PC-9 (cell line): ENCODE measurements at regions not wholly inside any gene's neighbourhood (a gene's known extent, or its start where the extent isn't known, plus 50 kb on each side); places are given as distances from the start of the nearest gene placed in this dataset.

ENCODE experiments used
- BruUV-seq: library from RNA; stranded (reverse); fragments of 400-500 nt; replicated peaks from 2 replicates; lab custom pipeline; 2021; lab: Mats Ljungman, UMichigan
- CTCF ChIA-PET: fragments of 300-600 bp; sonication (Branson Sonifier 250); formaldehyde crosslinking; loops from one replicate; lab custom pipeline; 2022; ENCODE audit warnings: antibody characterized with exemption; lab: Charles Lee
- POLR2A ChIA-PET: fragments of 300-600 bp; sonication (Branson Sonifier 250); formaldehyde crosslinking; loops from one replicate; lab custom pipeline; 2022; ENCODE audit warnings: antibody characterized with exemption; ENCODE audit not compliant: unreplicated experiment; lab: Charles Lee
- DNase-seq, 2 experiments: peaks; one replicate each; pipeline versions ENCODE4 v3.0.0 to v3.0.0-alpha.2; 2015 to 2022; ENCODE audit warnings: mixed read lengths in 1 of 2
- H2AFZ ChIP-seq: fragments of 200-600 bp; sonication (generic); 2 replicates; pipeline ENCODE4 v1.8.1; 2017; ENCODE audit warnings: antibody characterized with exemption
- H3F3A ChIP-seq: fragments of 200-600 bp; sonication (generic); 2 replicates; pipeline ENCODE4 v1.8.1; 2017; ENCODE audit warnings: antibody characterized with exemption, mild to moderate bottlenecking, low read depth; ENCODE audit not compliant: insufficient read depth
- H3K27ac ChIP-seq: fragments of 200-600 bp; sonication (generic); 2 replicates; pipeline ENCODE4 v1.6.1; 2016; ENCODE audit warnings: mixed run types
- H3K27me3 ChIP-seq: fragments of 200-600 bp; sonication (generic); 2 replicates; pipeline ENCODE4 v1.6.1; 2016; ENCODE audit warnings: low read depth, mixed run types; ENCODE audit not compliant: insufficient read depth
- H3K36me3 ChIP-seq: fragments of 200-600 bp; sonication (generic); 2 replicates; pipeline ENCODE4 v1.6.1; 2016; ENCODE audit warnings: low read depth, mixed run types
- H3K4me1 ChIP-seq: fragments of 200-600 bp; sonication (generic); replicated peaks from 2 replicates; pipeline ENCODE4 v1.6.1; 2016; ENCODE audit warnings: mixed run types; ENCODE audit not compliant: insufficient read depth
- H3K4me2 ChIP-seq: fragments of 200-600 bp; sonication (generic); 2 replicates; pipeline ENCODE4 v1.6.1; 2017; ENCODE audit warnings: mixed run types
- H3K4me3 ChIP-seq: fragments of 200-600 bp; sonication (generic); 2 replicates; pipeline ENCODE4 v1.6.1; 2016; ENCODE audit warnings: mixed run types
- H3K79me2 ChIP-seq: fragments of 200-600 bp; sonication (generic); 2 replicates; pipeline ENCODE4 v1.6.1; 2017; ENCODE audit warnings: low read depth, mixed run types
- H3K9me2 ChIP-seq: fragments of 200-600 bp; sonication (generic); 2 replicates; pipeline ENCODE4 v1.8.1; 2017; ENCODE audit warnings: mild to moderate bottlenecking; ENCODE audit not compliant: insufficient read depth
- H3K9me3 ChIP-seq: fragments of 200-600 bp; sonication (generic); 2 replicates; pipeline ENCODE4 v1.8.1; 2016; ENCODE audit warnings: low read depth; ENCODE audit not compliant: insufficient read depth
- H4K20me1 ChIP-seq: fragments of 200-600 bp; sonication (generic); 2 replicates; pipeline ENCODE4 v1.8.1; 2017; ENCODE audit not compliant: insufficient read depth
- CTCF ChIP-seq: fragments of 200-600 bp; sonication (generic); conservative IDR thresholded peaks from 2 replicates; pipeline ENCODE4 v1.6.1; 2017; ENCODE audit warnings: mixed run types, antibody characterized with exemption, mild to moderate bottlenecking, moderate library complexity
- EZH2 ChIP-seq: fragments of 200-600 bp; sonication (generic); IDR thresholded peaks from 2 replicates; pipeline ENCODE4 v1.8.0; 2017; ENCODE audit warnings: antibody characterized with exemption, low read depth
- intact Hi-C: fragments of 100-400 bp; cut with micrococcal nuclease; formaldehyde crosslinking; loops from one replicate; pipeline ENCODE4 v1.10.0; 2022; ENCODE audit not compliant: unreplicated experiment

GRCh38 chr1:59027177-59027576 lies 243.3 kb upstream of the JUN start:
- H3K27me3 ChIP-seq: no peaks in the 10 kb centered on the region
- peaks cover 21% of the 10 kb centered on the region for H3F3A ChIP-seq
- no peaks in the 10 kb centered on the region for H4K20me1 ChIP-seq
- DNase-seq: no peak
- no peaks in the 10 kb centered on the region for H3K9me3 ChIP-seq
- no peak overlapping the region for H3K4me3 ChIP-seq
- TF ChIP-seq EZH2 (no peak), CTCF (no peak)
- H2AFZ ChIP-seq: no peak overlapping the region
- peaks cover 50% of the 10 kb centered on the region for H3K4me1 ChIP-seq
- H3K79me2 ChIP-seq: no peaks in the 10 kb centered on the region
- no peaks in the 10 kb centered on the region for H3K36me3 ChIP-seq
- H3K27ac ChIP-seq: no peak overlapping the region
- H3K9me2 ChIP-seq: no peaks in the 10 kb centered on the region
- POLR2A ChIA-PET: no interaction called here
- CTCF ChIA-PET: no interaction called here
- intact Hi-C loops: loop anchor here (5.0 to 10.0 kb wide), 3 partner anchors 122 to 270 kb away; partner anchors contain the start of gene FGGY
- no TSS peak for BruUV-seq
- H3K4me2 ChIP-seq: no peak overlapping the region

- Histone ChIP-seq H3K27ac (no peak overlapping the region), H3F3A (peaks cover 21% of the 10 kb centered on the region), H3K4me1 (peaks cover 50% of the 10 kb centered on the region), H3K27me3 (no peaks in the 10 kb centered on the region), H3K36me3 (no peaks in the 10 kb centered on the region), H3K79me2 (no peaks in the 10 kb centered on the region), H3K9me3 (no peaks in the 10 kb centered on the region), H3K4me3 (no peak overlapping the region), H2AFZ (no peak overlapping the region), H4K20me1 (no peaks in the 10 kb centered on the region), H3K4me2 (no peak overlapping the region), H3K9me2 (no peaks in the 10 kb centered on the region)
- BruUV-seq: no TSS peak
- intact Hi-C loops: loop anchor here (2.0 to 10.0 kb wide), 4 partner anchors 23 to 269 kb away; partner anchors contain the start of gene FGGY
- CTCF ChIA-PET: no interaction called here
- POLR2A ChIA-PET: no interaction called here
- TF ChIP-seq CTCF (no peak), EZH2 (no peak)
- DNase-seq: no peak
Measured at GRCh38 chr1:59028048-59028447, 244.2 kb upstream of the JUN start.

- Histone ChIP-seq H3K9me2 (no peaks in the 10 kb centered on the region), H3K79me2 (no peaks in the 10 kb centered on the region), H3K9me3 (no peaks in the 10 kb centered on the region), H3K4me3 (no peak overlapping the region), H2AFZ (0 out of 2 replicates have a peak overlapping the region, but pooled peaks have one; percentile 45), H3K4me2 (peak overlapping the region; percentile 38), H3K36me3 (no peaks in the 10 kb centered on the region), H3K27ac (peak overlapping the region; percentile 59), H3F3A (peaks cover 21% of the 10 kb centered on the region), H4K20me1 (no peaks in the 10 kb centered on the region), H3K27me3 (no peaks in the 10 kb centered on the region), H3K4me1 (peaks cover 50% of the 10 kb centered on the region)
- BruUV-seq: TSS peak; percentile 64
- TF ChIP-seq CTCF (no peak), EZH2 (no peak)
- intact Hi-C loops: loop anchor here (1.0 to 10.0 kb wide), 9 partner anchors 25 to 268 kb away; partner anchors contain the start of genes FGGY and JUN
- CTCF ChIA-PET: no interaction called here
- DNase-seq: peak; percentile 38 to 88
- POLR2A ChIA-PET: interaction anchor here (0.5 kb wide), 1 partner anchor 157 kb away, joined by 7 read pairs; no protein-coding TSS in a partner anchor
Measured at GRCh38 chr1:59029411-59030167, 245.7 kb upstream of the JUN start.
